D721Med (cell line): ENCODE measurements at regions not wholly inside any gene's neighbourhood (a gene's known extent, or its start where the extent isn't known, plus 50 kb on each side); places are given as distances from the start of the nearest gene placed in this dataset.

Experiments
- DNase-seq: peaks from one replicate; pipeline ENCODE4 v3.0.0; 2011; ENCODE audit warnings: low spot score; ENCODE audit not compliant: insufficient read length
- FAIRE-seq: peaks from 2 replicates; lab custom pipeline; 2011; peaks lifted over from hg19 to GRCh38; lab: Jason Lieb, UNC
- TF ChIP-seq, protein P1 (sequence below): IDR thresholded peaks from 2 replicates; pipeline ENCODE4 v1.5.1; 2012; ENCODE audit warnings: mild to moderate bottlenecking, control low read depth; ENCODE audit not compliant: insufficient read depth; ENCODE audit errors: missing control alignments

DNA sequence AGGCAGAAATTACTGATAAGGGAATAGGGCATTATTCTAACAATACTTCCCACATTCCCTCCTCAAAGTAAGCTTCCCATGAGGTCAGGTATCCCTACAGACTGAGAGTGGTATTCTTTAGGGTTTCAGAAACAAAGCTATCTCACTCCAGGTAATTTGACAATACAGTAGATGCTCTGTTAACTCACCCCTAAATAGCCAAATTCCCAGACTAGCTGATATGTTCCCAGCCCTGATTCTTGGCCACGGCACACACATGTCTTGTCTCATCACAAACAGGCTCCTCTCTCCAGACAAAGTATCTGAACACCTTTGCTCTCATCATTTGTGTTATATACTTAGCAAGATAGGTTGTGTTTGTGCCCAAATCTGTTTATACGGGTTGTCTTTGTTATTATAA is 139.9 kb downstream of the ZNF608 start:
- TF ChIP-seq, protein P1, sequence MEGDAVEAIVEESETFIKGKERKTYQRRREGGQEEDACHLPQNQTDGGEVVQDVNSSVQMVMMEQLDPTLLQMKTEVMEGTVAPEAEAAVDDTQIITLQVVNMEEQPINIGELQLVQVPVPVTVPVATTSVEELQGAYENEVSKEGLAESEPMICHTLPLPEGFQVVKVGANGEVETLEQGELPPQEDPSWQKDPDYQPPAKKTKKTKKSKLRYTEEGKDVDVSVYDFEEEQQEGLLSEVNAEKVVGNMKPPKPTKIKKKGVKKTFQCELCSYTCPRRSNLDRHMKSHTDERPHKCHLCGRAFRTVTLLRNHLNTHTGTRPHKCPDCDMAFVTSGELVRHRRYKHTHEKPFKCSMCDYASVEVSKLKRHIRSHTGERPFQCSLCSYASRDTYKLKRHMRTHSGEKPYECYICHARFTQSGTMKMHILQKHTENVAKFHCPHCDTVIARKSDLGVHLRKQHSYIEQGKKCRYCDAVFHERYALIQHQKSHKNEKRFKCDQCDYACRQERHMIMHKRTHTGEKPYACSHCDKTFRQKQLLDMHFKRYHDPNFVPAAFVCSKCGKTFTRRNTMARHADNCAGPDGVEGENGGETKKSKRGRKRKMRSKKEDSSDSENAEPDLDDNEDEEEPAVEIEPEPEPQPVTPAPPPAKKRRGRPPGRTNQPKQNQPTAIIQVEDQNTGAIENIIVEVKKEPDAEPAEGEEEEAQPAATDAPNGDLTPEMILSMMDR: no peak
- FAIRE-seq (no peak), DNase-seq (no peak)

DNA sequence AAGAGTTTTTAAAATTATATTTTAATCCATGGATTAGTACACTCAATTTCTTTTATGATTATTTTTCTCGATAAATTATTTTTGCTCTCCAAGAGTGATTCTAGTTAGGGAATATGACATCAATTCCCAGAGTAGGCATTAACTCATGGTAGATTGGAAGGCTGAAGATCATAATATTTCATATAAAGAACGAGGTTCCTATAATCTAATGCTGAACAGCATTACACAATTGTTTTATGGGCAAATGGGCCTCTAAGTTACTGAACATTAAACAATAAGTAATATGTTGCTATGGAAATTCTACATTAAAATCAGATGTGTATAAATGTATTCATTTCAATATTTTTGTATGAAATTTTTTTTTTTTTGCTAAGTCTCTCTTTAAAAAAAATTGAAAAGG is 140.3 kb downstream of the ZNF608 start:
- no peak for DNase-seq
- no peak for FAIRE-seq
- TF ChIP-seq, protein P1: no peak

DNA sequence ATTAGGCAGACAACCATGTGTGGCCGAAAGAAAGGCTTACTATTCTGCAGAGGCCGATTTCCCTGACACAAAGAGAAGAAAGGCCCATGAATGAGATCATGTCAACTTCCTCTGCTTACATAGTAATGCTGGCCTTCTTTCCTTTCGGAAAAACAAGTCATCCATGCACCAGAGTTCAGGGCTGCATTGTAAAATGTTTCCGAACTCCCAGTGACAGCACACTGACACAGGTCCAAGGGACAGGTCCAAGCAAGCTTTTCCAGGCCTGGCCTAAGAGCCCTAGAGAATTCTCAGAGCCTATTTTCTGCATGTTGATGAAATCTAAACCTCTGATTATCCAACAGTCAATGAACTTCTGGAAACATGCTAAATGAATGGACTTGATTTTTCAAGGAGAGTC is 140.9 kb downstream of the ZNF608 start:
- FAIRE-seq (no peak), DNase-seq (no peak)
- TF ChIP-seq, protein P1: no peak

DNA sequence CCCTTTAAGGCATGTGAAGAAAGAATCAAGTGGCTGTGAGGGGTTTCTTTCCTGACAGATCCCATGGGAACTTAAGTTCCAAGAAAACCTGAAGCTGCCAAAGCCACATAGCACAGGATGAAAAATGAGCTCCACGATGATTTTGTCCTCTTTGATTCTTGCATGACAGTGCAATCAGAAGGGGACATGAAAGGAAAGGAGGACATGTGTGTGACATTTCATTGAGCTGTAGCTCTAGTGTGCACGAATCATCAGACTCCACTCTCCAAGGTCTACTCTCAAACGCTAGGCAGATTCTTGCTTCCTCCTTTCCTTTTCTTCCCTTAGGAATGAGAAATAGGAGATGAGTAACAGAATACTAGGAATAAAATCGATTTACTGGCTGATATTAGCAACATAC is 142.0 kb downstream of the ZNF608 start:
- TF ChIP-seq, protein P1: no peak
- DNase-seq (no peak), FAIRE-seq (no peak)

DNA sequence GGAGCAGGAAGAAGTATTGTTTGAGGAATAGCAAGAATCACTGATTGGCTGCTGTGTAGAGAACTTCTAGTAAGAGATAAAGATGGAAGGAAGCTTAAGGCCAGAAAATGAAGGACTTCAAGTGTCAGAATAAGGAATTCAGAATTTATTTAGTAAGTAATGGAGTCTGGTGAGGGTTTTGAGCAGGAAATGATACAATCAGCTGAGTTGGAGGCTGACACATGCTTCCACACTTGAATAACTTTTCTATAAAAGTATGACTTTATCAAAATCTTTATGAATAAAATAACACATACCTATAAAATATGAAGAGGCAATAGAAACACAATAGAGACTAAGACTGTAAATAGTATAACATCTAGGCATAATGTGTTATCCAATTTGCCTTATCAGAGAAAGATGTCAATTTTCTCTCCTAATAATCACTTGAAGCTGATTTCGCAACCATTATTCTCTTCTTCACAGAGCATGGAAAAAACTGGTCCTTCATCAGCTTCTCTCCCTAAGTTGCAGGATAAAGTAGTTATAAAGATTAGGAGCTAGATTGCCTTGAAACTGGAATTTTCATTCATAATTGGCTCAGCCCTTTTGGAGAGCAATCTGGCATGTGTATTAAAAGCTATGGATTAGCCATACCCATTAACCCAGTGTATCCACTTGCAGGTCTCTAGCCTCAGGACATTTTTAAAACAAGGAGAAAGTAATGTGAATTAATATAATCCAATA is 143.4 kb downstream of the ZNF608 start:
- TF ChIP-seq, protein P1: no peak
- DNase-seq (peak; percentile 22), FAIRE-seq (peak; percentile 58)

DNA sequence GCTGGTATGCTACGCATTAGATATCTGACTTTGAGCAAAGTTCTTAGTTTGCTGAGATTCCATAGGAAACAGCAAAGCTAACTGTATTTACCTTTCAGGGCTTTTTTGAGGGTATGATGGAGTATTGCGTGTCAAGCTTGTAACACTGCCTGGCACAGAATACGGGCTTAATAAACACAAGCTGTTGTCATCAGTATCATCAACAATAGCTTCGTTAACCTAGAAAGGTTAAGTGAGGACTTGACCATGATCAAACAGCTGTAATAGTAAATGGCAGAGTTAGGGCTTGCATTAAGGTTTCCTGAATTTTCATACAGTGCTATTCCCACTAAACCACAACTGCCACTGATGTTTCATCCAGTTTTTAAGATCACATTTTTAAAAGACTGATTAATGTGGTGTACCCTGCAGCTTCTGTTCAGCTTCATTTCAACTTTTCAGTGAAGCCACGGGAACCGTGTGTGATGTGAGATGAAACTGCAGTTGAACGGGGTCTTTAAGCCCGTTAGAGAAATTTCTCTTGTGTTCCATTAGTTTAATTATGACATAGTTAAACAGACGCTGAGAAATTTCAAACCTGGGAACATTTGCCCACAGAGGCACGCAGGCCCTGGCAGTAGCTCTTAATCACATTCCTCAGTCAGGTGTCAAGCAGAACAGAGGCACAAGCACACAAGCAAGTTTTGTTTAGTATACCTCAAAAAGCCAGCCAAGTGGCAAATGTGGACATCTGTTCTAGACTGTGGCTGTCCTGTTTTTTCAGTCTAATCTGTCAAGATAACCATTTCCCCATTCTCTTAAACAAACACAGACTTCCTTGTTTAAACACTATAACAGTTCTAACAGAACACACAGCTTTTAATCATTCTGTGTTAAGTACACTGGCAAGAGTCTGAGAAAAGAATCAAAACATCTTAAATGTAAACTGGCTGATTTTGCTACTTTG is 147.1 kb downstream of the ZNF608 start:
- TF ChIP-seq, protein P1: no peak
- FAIRE-seq (no peak), DNase-seq (no peak)
